NCI-H2196 treated with DMSO at 0.1 percent for 48 hours (cell line): ENCODE measurements at regions not wholly inside any gene's neighbourhood (a gene's known extent, or its start where the extent isn't known, plus 50 kb on each side); places are given as distances from the start of the nearest gene placed in this dataset.

Source experiments
- DNase-seq: peaks from one replicate; lab custom pipeline; 2025; ENCODE audit not compliant: unreplicated experiment; lab: John Stamatoyannopoulos, UW

GRCh38 chr19:29321116-29321515 is 108.2 kb upstream of the UQCRFS1 start:
- no peak for DNase-seq

GRCh38 chr19:29323021-29323430 is 110.1 kb upstream of the UQCRFS1 start:
- DNase-seq, result no peak

GRCh38 chr19:29323440-29324290 is 110.7 kb upstream of the UQCRFS1 start:
- no peak for DNase-seq

- no peak for DNase-seq
Measured at GRCh38 chr19:29324291-29324680, 111.3 kb upstream of the UQCRFS1 start.

- DNase-seq, result no peak
Measured at GRCh38 chr19:29324717-29325116, 111.8 kb upstream of the UQCRFS1 start.

GRCh38 chr19:29325241-29325975 is 112.5 kb upstream of the UQCRFS1 start:
- DNase-seq, result no peak

GRCh38 chr19:29326351-29326750 is 113.4 kb upstream of the UQCRFS1 start:
- DNase-seq, result no peak

- no peak for DNase-seq
Measured at GRCh38 chr19:29326849-29327840, 114.2 kb upstream of the UQCRFS1 start.

- DNase-seq, result no peak
Measured at GRCh38 chr19:29328586-29328985, 115.6 kb upstream of the UQCRFS1 start.

- DNase-seq, result no peak
Measured at GRCh38 chr19:29329460-29330134, 116.6 kb upstream of the UQCRFS1 start.

- DNase-seq, result no peak
Measured at GRCh38 chr19:29336425-29336824, 123.5 kb upstream of the UQCRFS1 start.

GRCh38 chr19:29337029-29337428 is 124.1 kb upstream of the UQCRFS1 start:
- DNase-seq, result no peak

GRCh38 chr19:29338480-29338879 is 125.5 kb upstream of the UQCRFS1 start:
- DNase-seq, result no peak

- no peak for DNase-seq
Measured at GRCh38 chr19:29342721-29343120, 129.8 kb upstream of the UQCRFS1 start.

GRCh38 chr19:29364224-29364726 is 151.3 kb upstream of the UQCRFS1 start:
- no peak for DNase-seq

GRCh38 chr19:29364999-29365398 is 152.0 kb upstream of the UQCRFS1 start:
- DNase-seq, result no peak

- no peak for DNase-seq
Measured at GRCh38 chr19:29365836-29366417, 153.0 kb upstream of the UQCRFS1 start.

GRCh38 chr19:29366757-29367156 is 153.8 kb upstream of the UQCRFS1 start:
- DNase-seq, result no peak

GRCh38 chr19:29367791-29368222 is 154.9 kb upstream of the UQCRFS1 start:
- DNase-seq, result no peak

GRCh38 chr19:29370276-29370675 is 155.5 kb upstream of the VSTM2B start:
- DNase-seq, result no peak
